CD4-positive, alpha-beta T cell treated with Interleukin-10 for 1 hour (primary cell): ENCODE measurements at regions not wholly inside any gene's neighbourhood (a gene's known extent, or its start where the extent isn't known, plus 50 kb on each side); places are given as distances from the start of the nearest gene placed in this dataset.

Experiments
- DNase-seq: peaks from one replicate; pipeline ENCODE4 v3.0.0-alpha.2; 2020

DNA sequence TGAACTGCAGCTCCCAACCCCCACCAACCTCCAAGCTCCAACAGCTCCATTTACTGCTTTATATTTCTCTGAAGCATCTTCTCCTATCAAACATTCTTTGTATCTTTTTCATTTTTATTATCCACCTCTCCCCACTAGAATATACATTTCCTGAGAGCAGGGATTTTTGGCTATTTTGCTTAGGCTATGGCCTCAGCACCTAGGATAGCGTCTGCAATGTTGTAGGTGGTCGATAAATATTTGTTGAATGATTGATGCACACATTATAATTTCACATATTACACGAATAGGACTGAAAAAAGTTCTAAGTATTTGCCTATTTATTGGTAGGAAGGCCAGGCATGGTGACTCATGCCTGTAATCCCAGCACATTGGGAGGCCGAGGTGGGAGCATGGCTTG, 658.7 kb upstream of the DIPK2B start:
- DNase-seq: no peak

DNA sequence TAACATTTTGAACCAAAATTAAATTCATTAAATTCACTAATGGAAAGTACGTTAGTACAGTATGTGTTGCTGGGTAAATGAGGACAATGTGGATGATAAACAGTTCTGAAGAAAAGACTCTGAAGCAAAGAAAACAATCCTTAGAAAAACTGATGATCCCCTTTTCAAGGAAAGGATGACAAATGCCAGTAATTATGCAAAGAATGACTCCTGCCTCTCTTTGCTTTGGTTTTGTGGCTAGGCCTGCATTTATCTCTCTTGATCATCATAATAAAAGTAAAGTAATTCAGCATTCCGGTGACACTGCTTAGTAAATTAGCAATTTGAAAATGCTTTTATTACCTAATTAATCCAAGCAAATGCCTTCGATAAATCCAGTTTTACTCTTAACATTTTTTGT, 652.2 kb upstream of the DIPK2B start:
- no peak for DNase-seq

DNA sequence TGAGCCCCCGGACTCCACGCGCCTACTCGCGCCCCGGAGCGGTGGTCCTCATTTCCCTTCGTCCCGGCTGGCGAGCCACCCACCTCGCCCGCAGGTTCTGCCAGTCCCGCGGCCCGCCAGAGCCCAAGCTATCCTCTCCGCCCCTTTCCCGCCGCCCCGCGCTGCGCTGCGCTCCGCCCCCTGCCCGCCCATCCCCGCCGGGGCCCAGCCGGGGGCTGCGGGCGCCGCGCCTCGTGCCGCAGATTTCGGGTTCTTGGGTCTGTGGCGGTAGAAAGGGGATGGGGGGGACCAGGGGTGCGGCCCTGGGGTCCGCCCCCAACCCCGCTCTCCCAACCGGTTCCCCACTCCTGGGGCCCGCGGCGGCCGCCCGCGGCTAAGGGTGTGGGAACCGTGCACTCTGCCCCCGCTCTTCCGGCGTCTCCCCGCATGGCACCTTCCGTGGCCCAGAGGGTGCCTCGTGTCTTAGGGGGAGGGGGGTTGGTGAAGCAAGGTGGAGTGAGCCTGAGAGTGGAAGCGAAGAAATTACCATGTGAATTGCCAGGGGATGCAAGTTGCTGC, 650.8 kb upstream of the DIPK2B start:
- DNase-seq: peak; percentile 57

DNA sequence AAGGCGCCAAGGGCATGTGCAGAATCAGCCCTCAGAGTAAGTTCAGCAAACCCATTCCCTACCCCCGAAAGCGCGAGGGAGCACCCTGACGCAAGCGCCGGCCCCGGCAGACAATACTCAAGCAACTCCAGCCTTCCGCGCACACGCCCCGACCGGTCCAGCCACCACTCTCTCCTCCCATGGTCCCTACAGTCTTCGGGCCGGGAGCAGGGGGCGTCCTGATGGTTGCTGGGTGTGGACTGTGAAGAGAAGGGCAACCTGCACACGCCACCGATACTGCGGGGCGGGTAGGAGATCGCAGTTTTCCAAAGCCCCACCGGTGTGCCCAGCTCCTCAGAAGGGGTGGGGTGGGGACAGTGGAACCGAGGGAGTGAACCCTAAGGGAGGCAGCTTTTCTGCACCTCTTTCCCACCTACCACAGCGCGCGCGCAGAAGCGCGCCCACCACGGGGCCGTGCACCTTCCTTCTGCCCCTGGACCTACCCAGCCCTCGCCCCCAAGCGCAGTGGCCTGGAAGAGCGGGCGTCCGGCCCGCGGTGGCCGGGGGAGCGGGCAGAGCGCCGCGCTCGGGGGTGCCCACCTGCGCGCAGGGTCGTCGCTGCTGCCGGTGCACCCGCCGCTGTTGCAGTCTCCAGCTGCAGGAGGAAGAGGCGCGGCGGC, 650.2 kb upstream of the DIPK2B start:
- peak; percentile 12 for DNase-seq

DNA sequence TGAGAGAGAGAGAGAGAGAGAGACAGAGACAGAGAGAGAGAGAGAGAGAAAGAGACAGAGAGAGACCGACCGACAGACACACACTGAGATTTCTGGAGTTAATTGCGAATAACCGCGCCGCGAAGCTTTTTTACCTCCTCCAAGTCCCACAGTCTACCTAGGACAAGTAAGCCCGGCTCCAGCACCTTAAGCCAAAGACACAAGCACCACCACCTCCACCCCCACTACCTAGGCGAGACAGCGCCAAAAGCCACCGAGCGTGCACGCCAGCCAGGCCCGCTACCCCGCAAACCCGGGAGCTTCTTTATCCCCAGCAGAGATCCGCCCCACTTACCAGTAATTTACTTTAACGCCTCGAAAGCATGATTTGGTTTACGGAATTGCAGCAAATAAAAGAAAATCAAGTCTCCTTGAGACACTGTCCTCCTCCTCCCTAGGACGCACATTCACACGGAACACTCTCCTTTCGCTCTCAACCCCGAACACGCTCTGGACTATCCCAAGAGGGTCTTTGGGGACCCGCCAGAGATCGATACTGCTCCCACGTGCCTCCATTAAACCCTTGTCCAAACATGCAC, 649.6 kb upstream of the DIPK2B start:
- peak; percentile 28 for DNase-seq

DNA sequence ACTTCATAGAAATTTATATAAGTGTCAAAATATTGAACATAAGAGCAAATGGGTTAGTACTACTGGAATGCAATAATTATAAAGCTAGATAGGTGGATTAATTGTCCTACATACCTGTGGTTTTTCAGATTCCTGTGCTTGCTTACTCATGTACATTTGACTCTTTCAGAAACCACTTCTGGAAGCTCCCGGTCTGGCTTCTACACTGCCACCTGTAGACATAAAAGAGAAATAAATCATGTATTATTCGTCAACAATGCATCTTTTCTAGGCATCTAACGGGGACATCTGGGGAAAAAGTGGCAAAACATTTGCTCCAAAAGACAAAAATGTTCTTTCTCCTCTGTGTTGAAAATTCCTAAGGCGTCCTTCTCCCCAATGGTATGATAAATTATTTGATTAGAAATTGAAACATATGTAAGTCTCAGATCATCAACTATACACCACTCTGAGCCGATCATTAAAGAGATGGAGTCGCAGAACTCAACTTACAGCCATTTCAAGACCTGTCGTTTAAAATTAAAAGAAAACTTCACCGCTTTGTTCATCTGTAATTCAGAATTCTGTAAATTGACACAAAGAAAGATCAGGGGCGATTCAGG, 648.7 kb upstream of the DIPK2B start:
- peak; percentile 54 for DNase-seq

DNA sequence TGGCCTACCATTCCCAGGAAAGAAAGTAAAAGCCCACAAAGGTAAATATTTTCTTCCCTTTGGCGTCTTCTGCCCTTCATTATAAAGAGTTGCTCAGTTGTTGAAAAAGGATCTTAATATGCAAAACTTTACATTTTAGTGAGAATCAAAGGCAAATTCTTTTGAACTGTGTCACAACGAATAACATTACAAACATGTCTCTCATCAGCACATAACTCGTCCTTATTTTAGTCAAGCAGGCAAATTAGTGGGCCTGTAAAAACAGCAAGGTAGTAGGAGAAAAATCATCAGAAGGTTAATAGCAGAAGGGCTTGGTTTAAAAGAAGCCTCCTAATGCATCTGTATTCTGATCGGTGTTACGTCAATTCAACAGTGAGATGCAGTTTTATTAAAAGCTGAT, 647.3 kb upstream of the DIPK2B start:
- no peak for DNase-seq

DNA sequence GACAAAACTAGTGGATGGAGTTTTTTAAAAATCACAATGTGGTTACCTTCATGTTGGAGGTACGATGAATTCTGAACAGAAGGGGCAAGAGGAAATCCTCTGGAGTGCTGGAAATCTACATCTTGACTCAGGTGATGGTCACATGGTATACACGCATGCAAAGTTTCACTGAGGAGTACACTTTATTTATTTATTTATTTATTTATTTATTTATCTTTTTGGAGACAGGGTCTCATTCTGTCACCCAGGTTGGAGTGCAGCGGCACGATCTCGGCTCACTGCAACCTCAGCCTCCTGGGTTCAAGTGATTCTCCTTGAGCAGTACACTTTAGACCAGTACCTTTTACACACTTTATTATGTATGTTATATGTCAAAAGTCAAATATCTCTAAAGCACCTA, 645.7 kb upstream of the DIPK2B start:
- no peak for DNase-seq

DNA sequence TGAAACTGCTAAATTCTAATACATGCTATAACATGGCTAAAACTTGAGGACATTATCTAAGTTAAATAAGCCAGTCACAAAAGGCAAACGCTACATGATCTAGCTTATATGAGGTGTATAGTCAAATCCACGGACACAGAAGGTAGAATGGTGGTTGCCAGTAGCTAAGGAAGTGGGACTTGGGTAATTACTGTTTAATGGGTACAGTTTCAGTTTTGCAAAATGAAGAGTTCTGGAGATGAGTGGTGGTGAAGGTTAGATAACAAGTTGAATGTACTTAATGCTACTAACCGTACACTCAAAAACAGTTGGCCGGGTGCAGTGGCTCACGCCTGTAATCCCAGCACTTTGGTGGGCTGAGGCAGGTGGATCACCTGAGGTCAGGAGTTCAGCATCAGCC, 644.5 kb upstream of the DIPK2B start:
- no peak for DNase-seq

DNA sequence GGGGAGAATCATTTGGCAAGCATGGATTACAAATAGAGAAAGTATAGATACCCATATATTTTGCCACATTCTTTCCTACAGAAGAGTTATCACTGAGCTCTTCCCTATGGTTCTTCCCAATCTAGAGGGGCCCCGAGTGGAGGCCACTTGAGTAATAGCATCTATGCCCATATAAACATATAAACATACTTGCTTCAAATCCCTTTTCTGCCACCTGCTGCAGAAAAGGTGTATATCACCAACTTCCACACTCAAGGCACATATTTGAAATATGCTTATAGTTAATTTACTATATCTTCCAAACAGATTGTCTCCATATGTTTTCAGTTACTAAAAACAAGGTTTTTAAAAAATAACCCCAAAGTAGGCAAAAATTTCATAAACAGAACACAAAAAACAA, 642.8 kb upstream of the DIPK2B start:
- peak; percentile 46 for DNase-seq

DNA sequence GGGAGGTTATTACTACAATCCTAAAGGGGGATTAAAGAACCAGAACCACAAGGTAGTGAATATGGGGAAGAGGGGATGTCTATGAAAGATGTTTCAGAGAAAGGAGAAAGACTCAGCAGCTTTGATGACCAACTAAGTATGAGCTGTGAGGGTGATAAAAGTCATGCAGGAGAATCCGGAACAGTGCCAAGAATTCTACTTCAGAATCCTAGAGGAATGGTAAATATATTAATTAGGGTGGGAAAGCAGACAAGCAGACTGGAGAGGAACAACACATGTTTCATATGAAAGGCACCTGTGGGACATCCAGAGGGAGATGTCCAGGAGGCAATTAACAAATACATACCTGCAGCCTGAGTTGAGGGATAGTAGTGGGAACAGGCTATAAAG, 642.2 kb upstream of the DIPK2B start:
- DNase-seq: no peak

DNA sequence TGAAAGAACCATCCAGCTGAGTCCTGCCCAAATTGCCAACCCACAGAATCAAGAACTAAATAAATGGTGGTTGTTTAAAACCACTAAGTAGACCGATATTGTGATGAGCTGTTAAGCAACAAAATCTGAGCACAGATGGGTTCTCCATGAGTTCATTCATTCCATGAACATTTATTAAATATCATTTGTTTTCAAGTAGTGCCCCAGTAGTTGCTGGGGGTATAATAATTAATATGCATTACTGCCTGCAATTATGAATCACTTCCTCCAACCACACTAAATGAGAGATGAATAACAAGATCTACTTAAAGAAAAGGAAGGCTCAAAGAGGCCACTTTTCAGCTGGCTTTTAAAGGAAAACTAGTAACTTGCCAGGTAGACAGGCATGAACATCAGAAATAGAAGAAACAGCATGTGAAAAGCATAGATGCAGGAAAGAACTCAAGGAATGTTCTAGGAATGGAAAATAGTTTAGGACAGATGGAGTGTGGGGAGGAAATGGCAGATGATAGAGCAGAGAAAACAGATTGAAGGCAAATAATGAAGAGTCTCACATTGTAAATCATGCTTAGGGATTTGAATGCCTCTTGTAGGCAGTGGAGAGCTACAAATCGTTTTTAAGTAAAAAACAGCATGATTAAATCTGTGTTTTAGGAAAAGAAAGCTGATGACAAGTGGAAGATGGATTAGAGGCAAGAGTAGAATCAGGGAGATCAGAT, 641.7 kb upstream of the DIPK2B start:
- DNase-seq: no peak

DNA sequence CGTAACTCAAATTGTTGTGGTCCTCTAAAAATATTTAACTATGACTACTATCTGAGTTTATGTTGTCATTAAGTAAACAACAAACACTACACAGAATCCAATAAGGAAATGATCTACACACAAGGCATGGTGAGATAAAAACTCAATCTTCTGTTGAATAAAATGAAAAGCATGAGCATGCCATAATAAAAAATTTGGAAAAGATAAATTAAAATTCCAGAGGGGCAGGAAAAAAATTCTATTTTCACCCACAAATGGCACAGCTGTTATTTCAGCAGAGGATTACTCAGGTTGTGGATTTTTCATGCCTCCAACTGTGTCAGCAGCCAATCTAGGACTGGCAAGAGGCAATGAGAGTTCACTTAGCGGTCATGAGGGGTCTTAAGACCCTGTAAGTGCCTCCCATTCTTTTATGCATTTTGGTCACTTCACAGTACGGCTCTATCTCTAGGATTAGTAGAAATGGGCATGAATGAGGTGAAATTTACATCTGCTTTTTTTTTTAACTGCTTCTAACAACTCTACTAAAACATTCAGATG, 639.8 kb upstream of the DIPK2B start:
- DNase-seq: no peak

DNA sequence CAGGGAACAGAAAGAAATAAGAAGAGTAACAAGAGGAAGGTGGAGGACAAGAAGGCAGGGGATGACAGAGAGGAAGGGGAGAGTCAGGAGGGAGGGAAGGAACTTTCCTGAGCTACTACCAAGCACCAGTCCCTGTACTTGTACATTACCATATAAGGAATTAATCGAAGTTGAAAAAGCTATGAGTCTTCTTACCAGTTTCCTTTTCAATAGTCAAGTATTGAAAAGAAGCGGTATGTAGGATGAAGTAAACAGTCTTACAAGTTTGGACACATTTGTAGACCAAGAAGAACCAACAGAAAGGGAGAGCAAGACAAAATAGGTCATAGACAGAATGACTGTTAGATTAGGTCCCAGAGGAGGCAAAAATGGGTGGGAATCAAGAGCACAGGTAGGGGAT, 629.7 kb upstream of the DIPK2B start:
- DNase-seq: no peak

DNA sequence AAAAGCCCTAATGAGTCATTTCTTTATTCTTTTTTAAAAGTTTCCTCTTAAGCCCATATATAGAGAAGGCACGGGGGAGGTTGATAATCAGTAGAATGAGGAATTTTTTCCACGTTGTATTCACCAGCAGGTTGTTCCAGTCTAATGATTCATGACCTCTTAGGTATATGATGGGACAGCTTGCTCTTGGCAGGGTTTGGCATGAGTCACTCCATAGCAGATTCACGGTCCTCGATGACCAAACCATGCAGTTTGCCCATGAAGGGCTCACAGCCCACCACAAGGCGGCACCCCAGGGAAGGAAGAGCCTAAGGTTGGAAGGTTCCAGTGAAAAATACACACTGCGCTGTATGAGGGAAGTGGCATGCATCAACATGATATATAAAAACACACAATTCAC, 623.8 kb upstream of the DIPK2B start:
- peak; percentile 36 for DNase-seq

DNA sequence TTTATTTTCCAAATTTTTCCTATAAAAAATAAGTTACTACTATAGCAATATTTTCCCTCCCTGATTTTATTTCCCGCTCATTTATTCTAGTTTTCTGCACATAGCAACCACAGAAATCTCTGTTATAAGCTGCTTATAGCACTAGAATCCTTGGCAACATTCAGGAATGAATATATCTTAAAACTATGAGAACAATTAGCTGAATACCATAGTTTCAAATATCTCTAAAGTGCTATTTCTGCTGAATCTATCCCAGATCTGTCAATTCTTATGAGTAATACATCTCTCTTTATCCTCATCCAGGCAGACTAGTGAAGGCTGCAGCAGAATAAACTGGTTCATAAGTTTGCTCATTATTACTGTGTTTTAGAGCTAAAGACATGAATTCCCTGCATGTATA, 622.9 kb upstream of the DIPK2B start:
- DNase-seq: no peak

DNA sequence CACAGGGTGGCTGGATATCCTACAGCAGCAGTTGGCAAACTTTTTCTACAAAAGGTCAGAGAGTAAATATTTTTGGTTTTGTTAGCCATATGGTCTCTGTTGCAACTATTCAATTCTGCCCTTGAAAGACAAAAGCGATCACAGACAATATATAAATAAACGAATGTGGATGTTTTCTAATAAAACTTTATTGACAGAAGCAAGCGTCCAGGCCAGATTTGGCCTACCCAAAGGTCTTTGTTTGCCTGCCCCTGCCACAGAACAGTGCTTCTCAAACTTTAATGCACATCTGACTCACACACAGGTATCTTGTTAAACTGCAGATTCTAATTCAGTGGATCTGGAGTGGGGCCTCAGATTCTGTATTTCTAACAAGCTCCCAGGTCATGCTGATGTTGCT, 621.4 kb upstream of the DIPK2B start:
- no peak for DNase-seq

DNA sequence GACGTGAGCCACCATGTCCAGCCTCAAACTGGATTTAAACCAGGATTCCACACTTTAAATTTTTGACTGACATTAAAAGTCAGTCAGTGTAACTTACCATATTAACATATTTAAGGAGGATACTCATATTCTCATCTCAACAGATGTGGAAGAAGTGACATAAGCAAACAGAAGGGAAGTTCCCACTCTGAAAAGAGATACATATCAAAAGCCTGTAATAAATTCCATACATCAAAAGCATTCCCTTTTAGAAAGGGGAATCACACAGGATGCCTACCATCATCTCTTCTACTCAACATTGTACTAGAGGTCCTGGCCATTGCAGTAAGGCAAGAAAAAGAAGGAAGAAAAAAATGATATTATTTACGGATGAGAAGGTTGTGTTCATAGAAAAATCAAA, 618.2 kb upstream of the DIPK2B start:
- no peak for DNase-seq

DNA sequence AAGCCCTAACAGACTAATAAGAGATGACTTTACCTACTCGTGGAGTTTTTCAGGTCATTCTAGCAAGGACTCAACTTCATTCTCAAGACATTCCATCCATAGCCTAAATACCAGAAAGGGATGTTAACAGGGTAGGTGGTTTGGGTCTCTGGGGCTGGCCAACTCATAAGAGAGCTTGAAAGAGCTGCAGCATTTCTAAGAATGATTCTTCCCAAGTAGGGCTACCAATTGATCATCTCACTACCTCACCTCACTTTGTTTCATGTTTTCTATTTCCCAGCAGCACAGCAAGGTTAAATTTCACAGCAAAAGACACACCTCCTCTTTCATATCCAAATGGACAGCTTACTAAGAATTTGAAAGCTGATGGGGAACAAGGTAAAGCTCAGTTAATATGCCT, 614.8 kb upstream of the DIPK2B start:
- DNase-seq: no peak

DNA sequence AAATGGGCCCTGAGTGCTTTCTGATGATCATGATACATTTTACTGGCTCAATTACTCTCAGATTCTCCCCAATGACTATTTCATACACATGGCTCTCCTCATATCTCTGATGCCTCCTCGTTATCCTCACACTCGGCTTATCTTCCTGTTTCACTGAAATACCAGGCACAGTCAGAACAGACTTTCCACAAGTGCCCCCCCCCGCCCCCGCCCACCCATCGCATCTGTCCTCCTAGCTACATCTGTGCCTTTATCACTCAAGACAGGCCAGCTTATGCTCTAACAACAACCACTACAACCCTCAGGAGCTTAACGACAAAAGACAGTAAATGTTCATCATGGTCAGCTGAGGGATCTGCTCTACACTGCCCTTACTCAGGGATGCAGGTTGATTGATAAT, 610.6 kb upstream of the DIPK2B start:
- DNase-seq: no peak

DNA sequence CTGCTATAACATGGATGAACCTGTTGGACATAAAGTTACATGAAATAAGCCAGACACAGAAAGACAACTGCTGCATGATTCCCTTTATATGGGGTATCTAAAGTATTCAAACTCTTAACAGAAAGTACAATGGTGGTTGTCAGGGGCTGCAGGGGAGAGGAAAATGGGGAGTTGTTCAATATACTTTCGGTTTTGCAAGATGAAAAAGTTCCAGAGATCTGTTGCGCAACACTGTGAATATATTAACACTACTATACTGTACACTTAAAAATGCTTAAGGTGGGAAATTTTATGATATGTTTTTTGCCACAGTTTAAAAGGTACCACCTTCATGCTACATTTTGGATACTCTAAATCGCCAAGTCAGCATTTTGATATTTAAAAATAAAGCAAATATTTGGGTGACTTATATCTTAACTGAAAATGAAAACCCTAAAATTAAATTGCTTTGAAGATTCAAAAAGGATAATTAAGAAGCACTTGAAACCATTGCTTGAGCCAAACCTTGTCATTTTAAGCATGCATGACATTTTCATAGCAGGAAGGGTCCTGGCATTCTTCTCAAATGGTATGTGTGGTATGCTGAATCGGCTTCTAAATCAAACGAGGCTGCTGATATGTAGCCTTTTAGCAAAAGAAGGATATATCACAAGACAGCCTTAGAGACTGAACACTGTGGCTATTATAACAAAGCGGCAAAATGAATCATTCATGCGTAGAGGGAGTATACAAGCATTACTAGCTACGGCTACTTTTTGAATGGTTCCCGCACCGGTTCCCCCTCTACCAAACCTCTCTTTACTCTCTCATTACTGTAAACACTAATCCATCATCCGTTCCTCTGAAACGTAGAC, 607.1 kb upstream of the DIPK2B start:
- DNase-seq: peak; percentile 44

DNA sequence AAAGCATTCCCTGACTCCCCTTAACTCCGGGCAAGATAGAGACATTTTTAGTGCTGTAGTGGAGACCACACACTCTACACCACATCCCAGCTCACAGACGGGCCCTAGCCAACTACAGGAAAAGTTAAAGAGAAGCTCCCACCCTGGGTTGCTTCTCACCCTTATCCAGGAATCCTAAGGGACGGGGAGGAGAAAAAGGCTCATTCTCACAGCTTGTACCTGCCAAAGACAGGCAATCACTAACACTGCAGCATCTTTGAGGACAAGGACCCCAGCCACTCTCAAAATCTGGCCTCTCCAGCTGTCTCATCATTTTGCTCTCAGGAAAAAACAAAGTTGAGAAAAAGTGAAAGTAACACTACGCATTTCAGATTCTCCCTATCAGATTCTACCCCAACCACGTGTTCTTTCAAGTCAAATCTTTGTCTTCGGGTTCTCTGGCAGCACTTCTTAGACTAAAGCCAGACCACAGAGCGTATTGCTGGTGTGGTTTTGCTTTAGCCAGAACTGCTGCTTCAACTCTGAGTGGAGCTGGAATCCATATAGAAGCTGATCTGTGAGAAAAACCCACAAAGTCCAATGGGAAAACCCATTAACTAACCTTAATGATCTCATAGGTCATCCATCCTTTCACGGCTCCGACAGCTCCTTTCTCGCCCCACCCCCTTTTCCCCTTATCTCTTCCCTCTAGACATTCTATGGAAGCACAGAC, 605.9 kb upstream of the DIPK2B start:
- DNase-seq: peak; percentile 80
